Mesendoderm (in vitro differentiated cells): ENCODE measurements at regions not wholly inside any gene's neighbourhood (a gene's known extent, or its start where the extent isn't known, plus 50 kb on each side); places are given as distances from the start of the nearest gene placed in this dataset.
"Not testable (repeated sequence)": the region's sequence is repeated elsewhere in the genome, so short reads cannot be mapped to it uniquely, and the experiment has no call there.

Source experiments
- DNase-seq: peaks from one replicate; pipeline ENCODE4 v3.0.0; 2013
- H2AK5ac ChIP-seq: 2 replicates; pipeline ENCODE4 v1.6.1; 2013; ENCODE audit warnings: low read length, inconsistent platforms
- H2BK120ac ChIP-seq: 2 replicates; pipeline ENCODE4 v1.6.1; 2013; ENCODE audit warnings: low read depth, mild to moderate bottlenecking, low read length, moderate library complexity, mixed read lengths
- H2BK15ac ChIP-seq: replicated peaks from 2 replicates; pipeline ENCODE4 v1.6.1; 2013; ENCODE audit warnings: low read depth, mild to moderate bottlenecking, moderate library complexity
- H2BK5ac ChIP-seq: 2 replicates; pipeline ENCODE4 v1.6.1; 2013; ENCODE audit warnings: low read length, inconsistent platforms
- H3K18ac ChIP-seq: 2 replicates; pipeline ENCODE4 v1.6.1; 2013; ENCODE audit warnings: mild to moderate bottlenecking, low read length, mixed read lengths
- H3K23ac ChIP-seq: one replicate; pipeline ENCODE4 v1.6.1; 2013; ENCODE audit warnings: low read length
- H3K27ac ChIP-seq: 2 replicates; pipeline ENCODE4 v1.5.1; 2013; ENCODE audit warnings: low read depth, mild to moderate bottlenecking, inconsistent platforms, low read length, moderate library complexity
- H3K27me3 ChIP-seq: 2 replicates; pipeline ENCODE4 v1.6.1; 2013; ENCODE audit warnings: low read length, control low read depth, mild to moderate bottlenecking, inconsistent platforms; ENCODE audit not compliant: insufficient read depth, poor library complexity
- H3K36me3 ChIP-seq: 2 replicates; pipeline ENCODE4 v1.6.1; 2013; ENCODE audit warnings: low read length, inconsistent platforms; ENCODE audit not compliant: control insufficient read depth, insufficient read depth
- H3K4ac ChIP-seq: one replicate; pipeline ENCODE4 v1.6.1; 2013; ENCODE audit warnings: low read depth, mild to moderate bottlenecking, low read length, moderate library complexity
- H3K4me1 ChIP-seq: 2 replicates; pipeline ENCODE4 v1.6.1; 2013; ENCODE audit warnings: low read depth, low read length, inconsistent platforms; ENCODE audit not compliant: control insufficient read depth
- H3K4me2 ChIP-seq: 2 replicates; pipeline ENCODE4 v1.6.1; 2013; ENCODE audit warnings: low read length
- H3K4me3 ChIP-seq: 2 replicates; pipeline ENCODE4 v1.5.1; 2013; ENCODE audit warnings: mild to moderate bottlenecking, low read length
- H3K56ac ChIP-seq: one replicate; pipeline ENCODE4 v1.6.1; 2013; ENCODE audit warnings: low read length
- H3K79me1 ChIP-seq: 2 replicates; pipeline ENCODE4 v1.6.1; 2013; ENCODE audit warnings: low read length, inconsistent platforms
- H3K79me2 ChIP-seq: 2 replicates; pipeline ENCODE4 v1.6.1; 2013; ENCODE audit warnings: mild to moderate bottlenecking, low read length; ENCODE audit not compliant: control insufficient read depth, insufficient read depth
- H3K9ac ChIP-seq: 2 replicates; pipeline ENCODE4 v1.6.1; 2013; ENCODE audit warnings: low read length, inconsistent platforms
- H4K5ac ChIP-seq: one replicate; pipeline ENCODE4 v1.6.1; 2013; ENCODE audit warnings: low read length
- H4K8ac ChIP-seq: one replicate; pipeline ENCODE4 v1.6.1; 2013; ENCODE audit warnings: low read depth, mild to moderate bottlenecking, control low read depth, low read length, moderate library complexity
- WGBS: extraction: QIAGEN DNeasy Blood & Tissue Kit; methylation state at CpG from one replicate; pipeline ENCODE4 v1.1.7; 2013; ENCODE audit warnings: low lambda C conversion rate, missing lambda C conversion rate; ENCODE audit not compliant: insufficient coverage; ENCODE audit errors: extremely low coverage; 5-methylcytosine and 5-hydroxymethylcytosine counted together

GRCh38 chr6:80497696-80498486, 391.4 kb downstream of the BCKDHB start:
- not testable (repeated sequence) for H3K4me3 ChIP-seq, H2BK15ac ChIP-seq, H3K79me1 ChIP-seq, H3K18ac ChIP-seq, H2AK5ac ChIP-seq, H3K9ac ChIP-seq, H3K27me3 ChIP-seq, H4K8ac ChIP-seq, H2BK5ac ChIP-seq, H3K4me1 ChIP-seq, H3K79me2 ChIP-seq, H3K23ac ChIP-seq, H3K4me2 ChIP-seq, H4K5ac ChIP-seq, H3K4ac ChIP-seq, H3K27ac ChIP-seq, H2BK120ac ChIP-seq, H3K36me3 ChIP-seq
- H3K56ac ChIP-seq, result peak overlapping the region; percentile 25
- peak; percentile 19 for DNase-seq
- no CpG with 5 or more reads among the region's 18 CpGs for WGBS

DNA sequence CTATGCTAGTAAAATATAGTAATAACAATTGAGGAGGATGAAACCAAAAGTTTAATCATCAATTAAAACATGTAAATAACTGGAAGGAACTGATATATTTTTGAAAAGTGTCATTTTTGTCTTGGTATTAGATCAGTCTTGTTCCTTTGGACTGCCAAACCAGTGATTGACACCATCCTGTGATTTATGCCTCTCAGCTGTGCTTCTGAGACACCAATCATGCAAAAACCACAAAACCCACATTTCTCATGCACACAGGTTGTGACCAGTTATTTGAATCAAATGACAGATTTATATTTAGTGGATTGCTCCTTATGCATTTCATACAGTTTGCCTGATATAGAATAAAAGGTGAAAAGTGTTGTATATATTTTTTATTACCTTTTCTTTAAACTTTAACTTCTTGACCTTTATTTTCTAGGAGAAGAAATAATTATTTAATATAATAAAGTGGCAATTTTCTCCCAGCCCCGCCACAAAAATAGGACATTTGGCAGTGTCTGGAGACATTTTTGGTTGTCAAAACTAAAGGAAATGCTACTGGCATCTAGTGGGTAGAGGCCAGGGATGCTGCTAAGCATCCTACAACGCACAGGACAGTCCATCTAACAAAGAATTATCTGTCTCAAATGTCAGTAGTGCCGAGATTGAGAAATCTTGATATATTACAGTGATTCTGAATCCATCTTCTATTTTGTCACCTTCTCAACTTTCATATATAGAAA, 383.6 kb downstream of the BCKDHB start:
- Histone ChIP-seq H3K9ac (no peak overlapping the region), H2BK120ac (no peak overlapping the region), H4K8ac (no peak overlapping the region), H3K79me2 (no peaks in the 10 kb centered on the region), H3K18ac (no peak overlapping the region), H3K79me1 (no peaks in the 10 kb centered on the region), H3K56ac (no peak overlapping the region), H3K4ac (no peak overlapping the region), H3K4me2 (no peak overlapping the region), H3K23ac (no peak overlapping the region), H4K5ac (no peak overlapping the region), H3K4me1 (no peaks in the 10 kb centered on the region), H3K36me3 (no peaks in the 10 kb centered on the region), H3K27ac (no peak overlapping the region), H2BK15ac (no peak overlapping the region), H3K4me3 (no peak overlapping the region), H2BK5ac (no peak overlapping the region), H2AK5ac (no peak overlapping the region), H3K27me3 (no peaks in the 10 kb centered on the region)
- no CpG with 5 or more reads among the region's 3 CpGs for WGBS
- no peak for DNase-seq

- H3K79me1 ChIP-seq, result no peaks in the 10 kb centered on the region
- H3K4me2 ChIP-seq, result no peak overlapping the region
- H3K27me3 ChIP-seq, result no peaks in the 10 kb centered on the region
- no peak overlapping the region for H3K56ac ChIP-seq
- no peak overlapping the region for H2BK15ac ChIP-seq
- no peaks in the 10 kb centered on the region for H3K36me3 ChIP-seq
- H3K27ac ChIP-seq, result no peak overlapping the region
- H2BK5ac ChIP-seq, result no peak overlapping the region
- H3K18ac ChIP-seq, result no peak overlapping the region
- no peak overlapping the region for H4K8ac ChIP-seq
- H3K9ac ChIP-seq, result no peak overlapping the region
- H3K79me2 ChIP-seq, result no peaks in the 10 kb centered on the region
- peak; percentile 4 for DNase-seq
- H3K4me1 ChIP-seq, result no peaks in the 10 kb centered on the region
- no peak overlapping the region for H4K5ac ChIP-seq
- H3K4ac ChIP-seq, result no peak overlapping the region
- no peak overlapping the region for H2BK120ac ChIP-seq
- H3K4me3 ChIP-seq, result no peak overlapping the region
- WGBS, result no CpG with 5 or more reads among the region's 2 CpGs
- H3K23ac ChIP-seq, result no peak overlapping the region
- no peak overlapping the region for H2AK5ac ChIP-seq
These were observed 381.7 kb downstream of the BCKDHB start for GRCh38 chr6:80488190-80488589.

DNA sequence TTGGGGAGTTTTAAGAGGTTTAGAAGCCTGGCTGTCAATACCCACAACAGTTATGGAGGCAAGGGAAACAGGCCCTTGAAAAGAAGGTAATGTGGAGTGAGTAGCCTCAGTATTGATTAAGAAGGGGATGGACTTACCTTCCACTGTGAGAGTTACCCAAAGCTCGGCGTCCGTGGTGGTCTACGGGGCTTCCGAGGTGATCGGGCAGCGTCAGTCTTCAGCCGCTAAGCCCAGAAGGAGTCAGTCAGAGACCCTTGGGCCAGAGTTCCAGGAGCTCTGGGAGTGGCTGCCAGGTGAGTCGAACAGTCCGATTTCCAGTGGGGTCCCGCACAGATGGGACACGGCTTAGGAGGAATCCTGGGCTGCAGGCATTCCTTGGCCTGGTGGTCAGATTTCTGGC, 379.0 kb downstream of the BCKDHB start:
- not testable (repeated sequence) for H4K5ac ChIP-seq, H3K4me1 ChIP-seq, H3K4me2 ChIP-seq, H3K56ac ChIP-seq, H3K27me3 ChIP-seq, H3K27ac ChIP-seq, H4K8ac ChIP-seq, H2BK120ac ChIP-seq, H3K79me2 ChIP-seq, H3K9ac ChIP-seq, H2AK5ac ChIP-seq, H3K36me3 ChIP-seq, H3K4me3 ChIP-seq, H2BK15ac ChIP-seq, H2BK5ac ChIP-seq, DNase-seq, H3K18ac ChIP-seq, H3K23ac ChIP-seq, H3K4ac ChIP-seq, H3K79me1 ChIP-seq
- WGBS, result no CpG with 5 or more reads among the region's 12 CpGs

DNA sequence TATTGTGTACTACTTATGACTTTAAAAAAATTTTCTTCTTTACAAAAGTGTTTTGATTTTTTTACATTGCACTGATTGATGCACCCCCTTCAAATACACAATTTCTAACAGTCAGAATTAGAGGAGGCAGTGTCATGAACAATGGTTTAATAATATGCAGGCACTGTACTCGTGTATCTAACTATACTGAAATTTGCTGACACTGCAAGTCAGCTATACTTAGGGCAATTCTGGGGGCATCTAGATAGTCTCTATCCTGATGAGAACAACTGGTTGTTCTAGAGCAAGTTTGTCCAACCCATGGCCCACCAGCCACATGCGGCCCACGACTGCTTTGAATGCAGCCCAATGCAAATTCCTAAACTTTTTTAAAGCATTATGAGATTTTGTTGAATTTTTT, 375.6 kb downstream of the BCKDHB start:
- Histone ChIP-seq H2BK120ac (no peak overlapping the region), H3K79me1 (no peaks in the 10 kb centered on the region), H2BK15ac (no peak overlapping the region), H3K4me1 (no peaks in the 10 kb centered on the region), H3K36me3 (no peaks in the 10 kb centered on the region), H2BK5ac (no peak overlapping the region), H3K79me2 (no peaks in the 10 kb centered on the region), H3K9ac (no peak overlapping the region), H3K18ac (no peak overlapping the region), H3K4ac (no peak overlapping the region), H4K8ac (no peak overlapping the region), H3K4me2 (no peak overlapping the region), H2AK5ac (no peak overlapping the region), H3K56ac (no peak overlapping the region), H3K23ac (no peak overlapping the region), H4K5ac (no peak overlapping the region), H3K27me3 (no peaks in the 10 kb centered on the region), H3K4me3 (no peak overlapping the region), H3K27ac (no peak overlapping the region)
- no peak for DNase-seq
- WGBS, result no CpG with 5 or more reads among the region's 3 CpGs
